Pancreas (tissue), 10 donors: ENCODE measurements at regions not wholly inside any gene's neighbourhood (a gene's known extent, or its start where the extent isn't known, plus 50 kb on each side); places are given as distances from the start of the nearest gene placed in this dataset.

Source experiments
- ATAC-seq, 4 donors: fragments of 200-7000 bp; cut with Tn5 transposase; one replicate each; pipeline versions ENCODE4 v1.8.0 to v1.9.1; 2020; ENCODE audit warnings: mild to moderate bottlenecking in 4 of 4, moderate library complexity in 4 of 4
- DNase-seq, 6 donors: peaks; one replicate each; pipeline ENCODE4 v3.0.0-alpha.2; 2020
- FAIRE-seq: peaks from 2 replicates; lab custom pipeline; 2012; peaks lifted over from hg19 to GRCh38; lab: Jason Lieb, UNC
- H3K27ac ChIP-seq, 4 donors: fragments of 200-600 bp; sonication (generic); 1 replicate in 3 of 4; 2 replicates in 1 of 4; pipeline versions ENCODE4 v1.5.0 to v1.8.0; 2020
- H3K27me3 ChIP-seq, 4 donors: fragments of 200-600 bp; one replicate each; pipeline ENCODE4 v1.8.0; 2021
- H3K36me3 ChIP-seq, 3 donors: fragments of 200-600 bp; sonication (generic) in 1 of 3; one replicate each; pipeline versions ENCODE4 v1.5.0 to v1.8.0; 2020 to 2021
- H3K4me1 ChIP-seq, 3 donors: fragments of 200-600 bp; one replicate each; pipeline ENCODE4 v1.8.0; 2021
- H3K4me3 ChIP-seq, 4 donors: fragments of 200-600 bp; sonication (generic) in 2 of 4; one replicate each; pipeline versions ENCODE4 v1.5.0 to v1.8.0; 2020 to 2021
- H3K9me3 ChIP-seq, 4 donors: fragments of 200-600 bp; one replicate each; pipeline ENCODE4 v1.8.0; 2021
- CTCF ChIP-seq, 4 donors: fragments of 200-600 bp; sonication (generic) in 3 of 4; IDR thresholded peaks; one replicate each; pipeline versions ENCODE4 v1.5.0 to v1.8.0; 2021; ENCODE audit warnings: antibody characterized with exemption in 4 of 4
- WGBS, 2 donors: extraction: QIAGEN DNeasy Blood & Tissue Kit; methylation state at CpG; one replicate each; pipeline ENCODE4 v1.1.7; 2013; 5-methylcytosine and 5-hydroxymethylcytosine counted together
- intact Hi-C, 3 donors: fragments of 100-400 bp; cut with DNase I; formaldehyde crosslinking; loops; one replicate each; pipeline versions ENCODE4 v1.11.1 to v1.14.2; 2022
- donor health status: healthy with polysubstance abuse.
- donor health status: DM: no; HTN: no; CAD: no; lungs with moderate emphysema.
- donor health status: DM: no; HTN: no; CAD: no.
- donor health status: control.
- donor health status: control.
- donor health status: Bipolar disorder and iron deficiency.
- donor health status: DM: yes; HTN: yes; CAD: no.
- donor health status: DM: no; HTN: no; CAD: no.
- donor health status: DM: no; HTN: no; CAD: no.
- donor health status: DM: yes; HTN: yes; CAD: no.

GRCh38 chr6:19905584-19905983 lies 68.4 kb downstream of the ID4 start:
- intact Hi-C loops = no loop called here
- 49 to 79% methylated on average over 1 of the region's 1 CpG for WGBS, 2 donors
- Histone ChIP-seq H3K27me3 (no peaks in the 10 kb centered on the region), H3K9me3 (no peaks in the 10 kb centered on the region), H3K4me3 (no peak overlapping the region), H3K27ac (no peak overlapping the region), H3K4me1 (no peaks in the 10 kb centered on the region), H3K36me3 (no peaks in the 10 kb centered on the region)
- no peak for FAIRE-seq
- ATAC-seq = no peak
- no peak for DNase-seq
- no peak for TF ChIP-seq CTCF (IDR thresholded peaks at IDR 0.05)

- no peak for TF ChIP-seq CTCF (IDR thresholded peaks at IDR 0.05)
- intact Hi-C loops = no loop called here
- no peak for DNase-seq
- H3K27ac ChIP-seq = no peak overlapping the region
- H3K9me3 ChIP-seq = no peaks in the 10 kb centered on the region
- no peak for FAIRE-seq
- no peak for ATAC-seq
- WGBS, 2 donors = 80 to 90% methylated on average over 3 of the region's 3 CpGs
- H3K27me3 ChIP-seq = no peaks in the 10 kb centered on the region
- H3K4me3 ChIP-seq = no peak overlapping the region
- H3K4me1 ChIP-seq = no peaks in the 10 kb centered on the region
- H3K36me3 ChIP-seq = no peaks in the 10 kb centered on the region
Measured at GRCh38 chr6:19906171-19906570, 69.0 kb downstream of the ID4 start.

GRCh38 chr6:19911223-19911622 lies 74.1 kb downstream of the ID4 start:
- TF ChIP-seq CTCF (IDR thresholded peaks at IDR 0.05) = no peak
- intact Hi-C loops = no loop called here
- 60 to 80% methylated on average over 3 of the region's 3 CpGs for WGBS, 2 donors
- Histone ChIP-seq H3K27me3 (no peaks in the 10 kb centered on the region), H3K9me3 (no peaks in the 10 kb centered on the region), H3K4me1 (no peaks in the 10 kb centered on the region), H3K27ac (no peak overlapping the region), H3K36me3 (no peaks in the 10 kb centered on the region), H3K4me3 (no peak overlapping the region)
- no peak for DNase-seq
- FAIRE-seq = no peak
- ATAC-seq = no peak

GRCh38 chr6:19918436-19918835 lies 81.3 kb downstream of the ID4 start:
- no peak for FAIRE-seq
- no peak for ATAC-seq

GRCh38 chr6:19921786-19922185 lies 84.6 kb downstream of the ID4 start:
- intact Hi-C loops = no loop called here
- Histone ChIP-seq H3K9me3 (no peaks in the 10 kb centered on the region), H3K27ac (no peak overlapping the region), H3K4me3 (no peak overlapping the region), H3K36me3 (no peaks in the 10 kb centered on the region), H3K27me3 (no peaks in the 10 kb centered on the region), H3K4me1 (no peaks in the 10 kb centered on the region)
- DNase-seq = no peak
- TF ChIP-seq CTCF (IDR thresholded peaks at IDR 0.05) = no peak
- WGBS, 2 donors = 25 to 43% methylated on average over 9 of the region's 9 CpGs
- FAIRE-seq = no peak
- no peak for ATAC-seq

More at GRCh38 chr6:19918436-19918835, 81.3 kb downstream of the ID4 start:
- intact Hi-C loops = no loop called here
- DNase-seq = no peak
- Histone ChIP-seq H3K4me3 (no peak overlapping the region), H3K9me3 (no peaks in the 10 kb centered on the region), H3K27me3 (no peaks in the 10 kb centered on the region), H3K4me1 (no peaks in the 10 kb centered on the region), H3K36me3 (no peaks in the 10 kb centered on the region), H3K27ac (no peak overlapping the region)
- 79 to 86% methylated on average over 1 of the region's 1 CpG for WGBS, 2 donors
- no peak for TF ChIP-seq CTCF (IDR thresholded peaks at IDR 0.05)
